COLO668 (cell line): ENCODE measurements at regions not wholly inside any gene's neighbourhood (a gene's known extent, or its start where the extent isn't known, plus 50 kb on each side); places are given as distances from the start of the nearest gene placed in this dataset.

Experiments used
- DNase-seq: peaks from one replicate; lab custom pipeline; 2025; ENCODE audit not compliant: unreplicated experiment; lab: John Stamatoyannopoulos, UW

DNA sequence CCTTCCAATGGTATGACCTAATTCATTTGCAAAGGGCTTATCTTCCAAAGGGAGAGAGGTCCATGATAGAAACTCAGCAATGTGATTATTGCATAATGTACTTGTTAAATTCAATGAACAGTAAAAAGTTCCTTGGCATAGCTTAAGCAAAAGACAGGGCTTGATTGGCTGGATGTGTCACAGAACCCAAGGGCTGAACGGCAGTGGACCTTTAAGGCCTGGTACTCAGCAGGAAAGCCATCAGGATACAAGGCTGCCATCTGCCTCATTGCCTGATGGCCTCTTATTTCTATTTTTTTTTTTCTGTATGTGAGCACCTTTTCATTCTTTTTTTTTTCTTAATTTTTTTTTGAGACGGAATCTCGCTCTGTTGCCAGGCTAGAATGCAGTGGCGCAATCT is 208.9 kb upstream of the WSCD1 start:
- DNase-seq, result no peak

DNA sequence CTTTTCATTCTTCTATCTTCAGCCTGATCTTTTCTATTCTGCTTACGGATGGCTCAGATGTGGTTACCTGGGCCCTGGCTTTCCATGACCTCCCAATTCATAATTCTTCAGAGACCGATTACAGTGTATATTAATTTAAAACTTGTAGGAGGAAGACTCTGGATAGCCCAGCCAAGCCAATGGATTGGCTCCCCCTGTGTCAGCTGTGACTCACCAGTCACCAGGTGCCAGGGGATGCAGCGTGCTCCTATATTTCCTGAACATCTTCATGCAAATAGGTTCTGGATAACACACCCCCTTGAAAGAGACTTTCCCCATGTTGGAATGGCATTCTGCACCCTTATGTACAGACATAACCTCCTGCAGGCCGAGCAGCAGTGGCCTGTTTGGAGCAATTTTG is 208.3 kb upstream of the WSCD1 start:
- DNase-seq, result no peak

- DNase-seq, result no peak
Measured at GRCh38 chr17:5862395-5862794, 207.8 kb upstream of the WSCD1 start.

DNA sequence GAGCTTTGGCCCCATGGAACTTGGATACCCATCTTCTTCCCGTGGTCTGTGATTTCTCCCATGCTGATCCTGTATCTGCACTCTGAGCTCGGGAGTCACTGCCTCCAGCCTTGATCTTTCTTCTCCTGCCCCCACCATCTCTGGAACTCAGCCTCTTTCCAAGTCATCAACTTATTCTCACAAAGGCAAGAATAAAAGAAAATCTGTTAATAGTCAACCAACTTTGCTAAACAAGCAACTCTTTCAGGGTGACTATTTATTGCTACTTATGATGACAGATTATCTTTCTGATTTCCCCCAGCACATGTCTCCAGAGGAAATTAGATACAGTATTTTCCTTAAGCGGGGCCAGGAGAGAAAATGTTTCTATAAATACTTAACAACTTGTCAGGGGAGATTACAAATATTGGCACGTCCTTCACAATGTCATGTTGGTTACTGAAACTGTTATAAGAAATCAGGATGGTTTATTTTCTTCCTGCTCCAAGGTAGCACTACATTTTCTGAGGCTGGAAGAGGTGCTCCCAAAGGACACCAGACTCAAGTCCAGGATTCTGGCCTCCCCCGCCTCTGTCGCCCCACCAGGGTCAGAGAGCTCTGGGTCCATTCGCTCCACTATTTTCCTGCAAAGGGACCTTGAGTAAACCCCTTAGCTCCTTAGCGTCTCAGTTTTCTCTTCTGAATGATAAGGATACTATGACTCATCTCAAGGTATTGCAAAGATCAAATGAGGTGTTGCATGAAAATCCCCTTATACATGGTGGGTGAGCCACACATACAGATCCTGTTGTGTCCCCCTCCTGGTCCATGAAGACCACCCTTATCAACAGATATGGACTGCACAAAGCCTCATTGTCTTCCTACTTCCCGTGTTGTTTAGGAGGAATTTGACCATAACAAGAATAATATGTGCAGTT is 205.2 kb upstream of the WSCD1 start:
- no peak for DNase-seq

DNA sequence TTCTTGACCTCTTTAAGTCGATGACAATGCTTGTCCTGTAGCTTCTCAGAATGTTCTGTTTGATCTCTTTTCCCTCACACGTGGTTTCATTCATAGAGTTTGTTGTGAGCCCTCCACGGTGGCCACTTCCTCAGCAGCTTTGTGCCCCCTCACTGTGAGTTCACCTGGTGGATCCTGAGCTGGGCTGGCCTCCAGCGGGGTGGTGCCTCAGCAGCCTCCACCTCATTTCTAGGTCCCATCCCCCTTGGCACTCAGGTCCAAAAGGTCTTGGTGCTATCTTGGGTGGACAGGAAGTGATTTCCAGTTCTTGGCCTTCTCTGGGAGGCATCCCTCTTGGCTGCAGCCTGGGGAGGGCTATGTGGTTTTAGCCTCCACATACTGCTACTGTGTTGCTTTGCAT is 203.2 kb upstream of the WSCD1 start:
- no peak for DNase-seq

- no peak for DNase-seq
Measured at GRCh38 chr17:5869041-5869745, 201.0 kb upstream of the WSCD1 start.

GRCh38 chr17:5870231-5870953 is 199.8 kb upstream of the WSCD1 start:
- no peak for DNase-seq

DNA sequence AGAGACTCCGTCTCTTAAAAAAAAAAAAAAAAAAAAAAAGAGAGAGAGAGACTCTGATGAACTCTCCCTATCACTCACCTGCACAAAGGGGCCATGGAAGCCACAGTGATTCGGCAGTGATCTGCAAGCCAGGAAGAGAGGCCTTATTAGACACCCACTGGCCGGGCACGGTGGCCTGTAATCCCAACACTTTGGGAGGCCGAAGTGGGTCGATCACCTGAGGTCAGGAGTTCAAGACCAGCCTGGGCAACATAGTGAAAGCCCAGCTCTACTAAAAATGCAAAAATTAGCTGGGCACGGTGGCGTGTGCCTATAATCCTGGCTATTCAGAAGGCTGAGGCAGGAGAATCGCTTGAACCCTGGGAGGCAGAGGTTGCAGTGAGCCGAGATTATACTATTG is 198.5 kb upstream of the WSCD1 start:
- DNase-seq, result no peak

- no peak for DNase-seq
Measured at GRCh38 chr17:5872831-5873230, 197.3 kb upstream of the WSCD1 start.

DNA sequence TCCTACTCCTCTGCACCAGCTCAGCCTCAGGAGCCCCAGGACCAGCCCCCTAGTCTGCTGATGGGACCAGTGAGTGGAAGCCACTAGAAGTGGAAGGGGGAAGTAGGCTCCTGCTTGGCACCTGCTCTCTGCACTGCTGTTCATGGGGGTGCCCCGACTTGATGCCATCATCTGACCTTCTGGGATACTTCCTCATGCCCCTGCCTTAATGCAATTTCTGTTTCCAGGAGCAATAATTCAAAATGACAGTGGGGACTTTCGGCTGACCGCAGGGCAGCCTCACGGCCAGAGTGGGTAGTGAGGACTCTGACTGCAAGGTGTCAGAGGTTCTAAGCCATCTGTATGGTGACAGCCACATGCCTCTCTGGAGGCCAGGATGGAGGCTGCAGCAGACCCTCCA is 196.4 kb upstream of the WSCD1 start:
- DNase-seq, result no peak

DNA sequence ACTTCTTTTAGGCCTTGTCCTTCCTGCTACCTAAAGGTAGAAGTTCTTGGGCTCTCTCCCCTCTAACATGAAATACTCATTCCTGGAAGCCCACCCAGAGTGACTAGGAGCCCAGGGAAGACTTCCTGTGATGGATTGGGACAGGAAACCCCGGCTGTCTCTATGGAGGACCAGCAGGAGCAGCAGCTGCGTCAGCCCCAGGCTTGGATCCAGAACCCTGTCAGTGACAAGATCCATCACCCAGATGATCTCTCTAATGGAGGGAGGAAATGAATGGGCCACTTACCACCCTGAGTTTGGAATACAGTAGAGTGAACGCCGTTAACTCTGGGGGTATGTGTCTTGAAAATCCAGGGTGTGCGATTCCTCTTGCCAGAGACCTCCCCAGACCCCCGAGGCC is 195.7 kb upstream of the WSCD1 start:
- no peak for DNase-seq

- no peak for DNase-seq
Measured at GRCh38 chr17:5877366-5877765, 192.8 kb upstream of the WSCD1 start.

- DNase-seq, result no peak
Measured at GRCh38 chr17:5877948-5878347, 192.2 kb upstream of the WSCD1 start.

- no peak for DNase-seq
Measured at GRCh38 chr17:5881849-5882248, 188.3 kb upstream of the WSCD1 start.

DNA sequence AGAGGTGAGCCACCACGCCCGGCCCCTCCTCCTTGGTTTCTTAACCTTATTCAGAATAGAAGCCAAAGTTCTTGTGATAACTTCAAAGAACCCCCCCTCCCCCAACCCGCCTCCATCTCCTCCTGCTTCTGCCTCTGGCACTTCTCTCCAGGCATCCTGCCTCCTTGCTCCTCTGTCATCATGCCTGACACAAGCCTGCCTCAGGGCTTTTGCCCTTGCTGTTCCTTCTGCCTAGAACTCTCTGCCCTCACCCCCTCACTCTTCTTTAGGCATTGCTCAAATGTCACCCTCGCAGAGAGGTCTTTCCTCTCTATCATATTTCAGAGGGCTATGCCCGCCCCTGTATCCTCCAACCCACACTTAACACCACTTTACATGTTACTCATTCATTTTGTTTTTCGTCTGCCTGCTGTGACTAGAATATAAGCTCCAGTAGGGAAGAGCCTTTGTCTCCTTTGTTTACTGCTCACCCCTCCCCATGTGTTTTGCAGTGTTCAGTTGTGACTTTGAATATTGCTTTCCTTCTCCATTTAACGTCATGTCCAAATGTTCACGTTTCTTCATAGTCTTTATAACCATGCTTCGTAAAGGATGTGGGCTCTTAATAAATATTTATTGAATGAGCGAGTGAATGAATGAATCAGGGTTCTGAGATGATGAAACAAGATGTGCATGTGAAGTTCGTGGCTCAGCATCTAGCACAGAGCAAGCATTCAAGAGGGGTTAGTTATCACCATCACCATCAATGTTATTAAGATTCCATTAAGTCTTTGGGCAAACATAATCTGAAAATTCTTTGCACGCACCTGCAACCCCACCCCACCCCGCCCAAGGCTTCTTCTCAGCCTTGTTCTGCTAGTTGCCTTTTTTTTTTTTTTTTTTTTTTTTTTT is 186.2 kb upstream of the WSCD1 start:
- no peak for DNase-seq

DNA sequence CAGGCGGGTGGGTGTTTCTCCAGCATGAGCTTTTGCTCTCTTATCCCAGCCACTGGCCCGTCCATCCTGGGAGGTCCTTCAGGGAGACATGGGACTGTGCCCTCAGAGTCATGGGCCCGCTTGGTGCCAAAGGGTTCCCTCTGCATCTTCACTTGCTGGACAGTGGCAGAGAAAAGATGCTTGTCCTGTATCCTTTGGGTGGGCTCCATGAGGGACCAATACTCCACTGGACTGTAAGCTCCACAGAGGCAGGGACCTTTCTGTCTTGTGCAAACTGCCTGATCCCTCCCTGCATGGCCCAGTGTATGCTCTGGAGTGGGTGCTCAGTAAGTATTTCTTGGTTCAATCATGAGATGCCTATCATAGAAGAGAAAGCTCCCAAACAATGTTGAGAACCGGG is 184.8 kb upstream of the WSCD1 start:
- DNase-seq, result no peak

- no peak for DNase-seq
Measured at GRCh38 chr17:5888811-5889210, 181.4 kb upstream of the WSCD1 start.

DNA sequence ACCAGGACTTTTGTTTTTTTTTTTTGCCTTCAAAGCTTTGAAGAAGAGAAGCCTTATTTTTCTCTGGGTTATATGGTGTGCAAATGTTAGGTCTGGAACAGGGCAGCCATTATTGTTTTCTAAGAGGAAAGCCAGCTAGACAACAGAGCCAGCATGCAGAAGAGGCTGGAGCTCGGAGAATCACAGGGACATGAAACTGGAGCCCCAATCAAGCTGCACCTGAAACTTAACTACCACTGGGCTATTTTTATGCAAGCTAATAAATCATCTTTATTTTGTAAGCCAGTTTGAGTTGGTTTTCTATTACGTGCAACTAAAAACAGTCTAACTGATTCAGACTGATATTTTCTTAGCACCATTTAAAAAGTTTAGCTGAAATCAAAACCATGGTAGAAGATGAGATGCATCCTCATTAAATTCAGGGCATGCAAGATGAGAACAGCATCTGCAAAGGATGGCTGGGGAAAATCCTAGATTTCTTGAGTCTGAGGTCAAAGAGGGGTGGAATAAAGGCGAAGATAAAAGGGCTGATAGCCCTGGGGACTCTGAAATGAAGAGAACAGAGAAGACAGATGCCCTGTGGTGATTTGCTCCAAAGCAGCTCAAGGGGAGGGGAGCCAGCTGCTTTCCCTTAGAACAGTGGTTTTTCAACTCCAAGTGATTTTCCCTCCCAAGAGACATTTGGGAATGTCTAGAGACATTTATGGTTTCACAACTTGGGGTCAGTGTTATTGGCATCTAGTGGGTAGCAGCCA is 177.1 kb upstream of the WSCD1 start:
- no peak for DNase-seq

DNA sequence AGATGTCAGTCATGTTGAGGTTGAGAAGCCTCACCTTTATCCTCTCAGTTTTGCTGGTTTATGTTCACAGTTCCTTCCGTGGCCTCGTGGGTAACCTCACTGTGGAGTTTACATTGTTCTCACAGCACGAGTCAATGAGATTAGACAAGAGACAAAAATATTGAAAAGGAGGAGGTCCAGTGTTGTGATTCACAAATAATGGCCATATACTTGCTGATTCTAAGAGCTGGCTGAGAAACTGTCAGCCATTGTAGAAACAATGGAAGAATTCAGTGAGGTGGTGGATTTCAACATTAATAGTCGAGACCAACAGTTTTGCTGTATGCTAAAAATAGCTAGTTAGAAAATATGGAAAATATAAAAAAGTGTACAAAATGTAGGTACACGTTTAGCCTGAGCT is 176.4 kb upstream of the WSCD1 start:
- no peak for DNase-seq

DNA sequence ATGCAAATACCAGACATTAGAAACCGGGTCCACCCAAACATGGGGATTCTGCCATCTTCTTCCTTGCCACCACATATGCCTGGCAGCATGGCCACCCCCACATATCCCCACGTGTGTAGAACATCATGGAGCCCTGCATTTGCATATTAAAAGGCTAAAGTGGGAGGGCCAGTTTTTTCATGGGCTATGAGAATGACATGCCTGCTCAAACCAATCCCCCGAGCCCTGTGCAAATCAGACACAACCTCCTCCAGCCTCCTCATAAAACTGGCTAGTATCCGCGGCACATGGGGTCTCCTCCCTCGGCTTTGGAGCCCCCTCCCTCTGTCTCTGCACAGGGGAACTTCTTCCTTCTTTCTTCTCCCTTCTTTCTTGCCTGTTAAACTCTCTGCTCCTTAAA is 174.9 kb upstream of the WSCD1 start:
- DNase-seq, result no peak
